Ishikawa (cell line): ENCODE measurements at regions not wholly inside any gene's neighbourhood (a gene's known extent, or its start where the extent isn't known, plus 50 kb on each side); places are given as distances from the start of the nearest gene placed in this dataset.

Source experiments
- CEBPB ChIP-seq: IDR thresholded peaks from 2 replicates; pipeline ENCODE4 v1.6.1; 2012
- CREB1 ChIP-seq: IDR thresholded peaks from 2 replicates; pipeline ENCODE4 v1.6.1; 2012; ENCODE audit warnings: low read depth
- EGR1 ChIP-seq: IDR thresholded peaks from 2 replicates; pipeline ENCODE4 v1.6.1; 2012
- EP300 ChIP-seq: IDR thresholded peaks from 2 replicates; pipeline ENCODE4 v1.6.1; 2012; ENCODE audit warnings: borderline replicate concordance
- MAX ChIP-seq: IDR thresholded peaks from 2 replicates; pipeline ENCODE4 v1.6.1; 2012
- NFIC ChIP-seq: IDR thresholded peaks from 2 replicates; pipeline ENCODE4 v1.6.1; 2012
- RAD21 ChIP-seq: IDR thresholded peaks from 2 replicates; pipeline ENCODE4 v1.6.1; 2012; ENCODE audit warnings: low read depth
- REST ChIP-seq: IDR thresholded peaks from 2 replicates; pipeline ENCODE4 v1.6.1; 2012; ENCODE audit warnings: low read depth, mild to moderate bottlenecking
- TAF1 ChIP-seq: IDR thresholded peaks from 2 replicates; pipeline ENCODE4 v1.6.1; 2012; ENCODE audit warnings: low read depth, mild to moderate bottlenecking
- TCF12 ChIP-seq: IDR thresholded peaks from 2 replicates; pipeline ENCODE4 v1.6.1; 2012; ENCODE audit warnings: low read depth
- YY1 ChIP-seq: IDR thresholded peaks from 2 replicates; pipeline ENCODE4 v1.6.1; 2012; ENCODE audit warnings: low read depth
- ZBTB7A ChIP-seq: IDR thresholded peaks from 2 replicates; pipeline ENCODE4 v1.6.1; 2012; ENCODE audit warnings: low read depth

GRCh38 chr2:217113491-217113890, 253.6 kb upstream of the TNP1 start:
- no peak for TF ChIP-seq NFIC
- no peak for TF ChIP-seq TAF1
- no peak for TF ChIP-seq EGR1
- no peak for TF ChIP-seq REST
- TF ChIP-seq ZBTB7A, result no peak
- no peak for TF ChIP-seq EP300
- no peak for TF ChIP-seq RAD21
- no peak for TF ChIP-seq MAX
- no peak for TF ChIP-seq CREB1
- no peak for TF ChIP-seq CEBPB
- no peak for TF ChIP-seq TCF12
- no peak for TF ChIP-seq YY1
